ENCODE measurements at regions not wholly inside any gene's neighbourhood (a gene's known extent, or its start where the extent isn't known, plus 50 kb on each side); places are given as distances from the start of the nearest gene placed in this dataset.

- 1 to 2% methylated on average over 4 of the region's 4 CpGs for WGBS, 2 donors
- ATAC-seq, result no peak
These were observed 380.5 kb upstream of the CAMK1G start for GRCh38 chr1:209202830-209203532.

GRCh38 chr1:209203533-209203895 lies 380.0 kb upstream of the CAMK1G start:
- Histone ChIP-seq H3K4me3 (no peak overlapping the region), H3K27ac (no peak overlapping the region), H3K36me3 (no peaks in the 10 kb centered on the region), H3K27me3 (peaks cover 0 to 39% (median 33%) of the 10 kb centered on the region in 7 donors), H3K9me3 (no peaks in the 10 kb centered on the region), H3K4me1 (peaks cover 4 to 15% (median 7%) of the 10 kb centered on the region in 9 donors)
- no peak for TF ChIP-seq CTCF (IDR thresholded peaks at IDR 0.05)
- ATAC-seq (no peak), DNase-seq (no peak)
- intact Hi-C loops (cut with DNase I), result loop anchor here in 7 of 10 donors (5.0 to 10.0 kb wide), 6 partner anchors 49 to 551 kb away; no protein-coding TSS in a partner anchor
- 90 to 92% methylated on average over 7 of the region's 7 CpGs for WGBS, 2 donors

More at GRCh38 chr1:209202830-209203532, 380.5 kb upstream of the CAMK1G start:
- Histone ChIP-seq H3K27ac (no peak overlapping the region), H3K27me3 (peaks cover 0 to 34% (median 27%) of the 10 kb centered on the region in 7 donors), H3K4me3 (no peak overlapping the region), H3K9me3 (peaks cover 0 to 3% (median 0%) of the 10 kb centered on the region in 11 donors), H3K4me1 (peaks cover under 1 to 10% (median 3%) of the 10 kb centered on the region in 9 donors), H3K36me3 (no peaks in the 10 kb centered on the region)
- intact Hi-C loops (cut with DNase I), result loop anchor here in 7 of 10 donors (5.0 to 10.0 kb wide), 6 partner anchors 49 to 551 kb away; no protein-coding TSS in a partner anchor
- peak; percentile 51 to 80 (median 75) for TF ChIP-seq CTCF (IDR thresholded peaks at IDR 0.05)
- DNase-seq, result no peak

DNA sequence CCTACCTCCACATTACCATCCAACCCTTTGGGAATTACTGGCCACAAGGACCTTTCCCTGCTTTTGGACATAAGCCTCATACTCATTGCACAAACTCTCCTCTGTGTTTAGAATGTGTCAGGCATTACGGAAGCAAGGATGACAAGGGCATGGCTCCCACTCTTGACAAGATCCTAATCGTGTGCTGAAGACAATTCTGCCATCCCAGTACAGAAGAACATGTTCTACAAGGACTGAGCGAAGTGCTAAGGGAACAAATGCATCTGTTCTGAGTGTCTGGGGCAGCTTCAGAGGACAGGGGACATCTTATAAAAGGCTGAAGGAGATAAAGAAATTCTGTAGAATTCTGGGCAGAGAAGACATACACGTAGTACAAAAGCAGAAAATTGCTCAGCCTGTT lies 378.5 kb upstream of the CAMK1G start:
- TF ChIP-seq CTCF (IDR thresholded peaks at IDR 0.05), result no peak
- H3K4me3 ChIP-seq, result no peak overlapping the region
- H3K36me3 ChIP-seq, result no peaks in the 10 kb centered on the region
- DNase-seq, result no peak
- WGBS, 2 donors, result 80 to 84% methylated on average over 4 of the region's 4 CpGs
- intact Hi-C loops (cut with DNase I), result loop anchor here in 9 of 10 donors (5.0 to 10.0 kb wide), 8 partner anchors 42 to 553 kb away; no protein-coding TSS in a partner anchor
- H3K27me3 ChIP-seq, result peaks cover 0 to 51% (median 39%) of the 10 kb centered on the region in 7 donors
- H3K9me3 ChIP-seq, result no peaks in the 10 kb centered on the region
- H3K27ac ChIP-seq, result no peak overlapping the region
- no peak for ATAC-seq
- peaks cover 4 to 15% (median 7%) of the 10 kb centered on the region in 9 donors for H3K4me1 ChIP-seq

GRCh38 chr1:209207126-209207700 lies 376.3 kb upstream of the CAMK1G start:
- H3K36me3 ChIP-seq, result no peaks in the 10 kb centered on the region
- 33 to 35% methylated on average over 11 of the region's 11 CpGs for WGBS, 2 donors
- H3K9me3 ChIP-seq, result no peaks in the 10 kb centered on the region
- DNase-seq (no peak), ATAC-seq (peak; percentile 10 to 72 (median 52))
- H3K27ac ChIP-seq, result peak overlapping the region in 2 of 10 donors; percentile 5 to 58
- TF ChIP-seq CTCF (IDR thresholded peaks at IDR 0.05), result no peak
- H3K27me3 ChIP-seq, result peaks cover 0 to 59% (median 46%) of the 10 kb centered on the region in 7 donors
- peak overlapping the region in 9 of 10 donors; percentile 5 to 47 (median 38) for H3K4me3 ChIP-seq
- H3K4me1 ChIP-seq, result peaks cover 4 to 15% (median 7%) of the 10 kb centered on the region in 9 donors
- intact Hi-C loops (cut with DNase I), result loop anchor here in 9 of 10 donors (5.0 to 10.0 kb wide), 8 partner anchors 40 to 555 kb away; no protein-coding TSS in a partner anchor

All from heart right ventricle (tissue), 16 donors.